HG02623 (cell line): ENCODE measurements at regions not wholly inside any gene's neighbourhood (a gene's known extent, or its start where the extent isn't known, plus 50 kb on each side); places are given as distances from the start of the nearest gene placed in this dataset.
A peak's percentile ranks its signal among the peaks of the same experiment; 100 is the strongest.
"Not testable (repeated sequence)": the region's sequence is repeated elsewhere in the genome, so short reads cannot be mapped to it uniquely, and the experiment has no call there.

Experiments
- ATAC-seq: cut with Tn5 transposase; IDR thresholded peaks from one replicate; pipeline ENCODE4 v1.9.1; 2021; ENCODE audit warnings: moderate library complexity; ENCODE audit not compliant: unreplicated experiment

DNA sequence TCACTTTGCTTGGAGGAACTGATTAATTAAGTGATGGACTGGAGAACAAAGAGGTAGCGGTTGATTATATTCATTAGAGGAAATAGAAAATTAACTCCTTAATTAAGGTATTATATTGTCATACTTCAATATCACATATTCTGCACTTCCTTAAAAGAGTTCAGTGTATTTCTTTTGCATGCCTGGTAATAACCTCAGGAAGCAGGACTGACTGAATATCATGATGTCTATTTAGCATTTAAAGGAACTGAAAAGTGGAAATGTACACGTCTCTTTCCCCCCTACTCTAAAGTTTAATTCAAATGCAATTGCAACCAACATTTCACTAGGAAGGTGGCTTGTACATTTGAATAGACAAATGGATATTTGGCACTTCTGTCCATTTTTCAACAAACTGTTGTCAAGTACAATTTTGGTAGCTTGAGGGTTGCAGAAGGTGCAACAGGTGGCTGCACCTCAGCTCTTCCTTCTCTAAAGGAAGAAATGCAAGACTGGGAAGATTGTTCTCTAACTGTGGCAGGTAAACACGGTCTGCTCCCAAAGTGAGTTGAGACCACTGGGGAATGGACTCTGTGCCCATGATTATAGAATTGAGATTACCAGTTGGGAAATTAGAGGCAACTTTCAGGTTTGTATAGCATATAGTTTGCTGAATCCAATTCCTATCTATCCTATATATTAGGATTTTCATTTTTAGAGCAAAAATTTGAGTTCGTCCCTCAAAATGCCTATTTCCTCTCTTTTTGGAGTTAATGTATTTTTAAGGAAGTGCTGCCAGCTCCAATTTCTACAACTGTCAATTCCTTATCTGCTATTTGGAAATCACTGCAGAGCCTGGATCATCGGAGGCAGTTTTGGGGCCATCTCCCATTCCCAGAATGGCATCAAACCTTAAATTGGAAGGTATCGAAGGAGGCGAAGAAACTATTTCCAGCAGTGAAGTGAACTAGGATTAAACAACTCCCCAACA is 98.9 kb upstream of the TAF11L2 start:
- no peak for ATAC-seq

DNA sequence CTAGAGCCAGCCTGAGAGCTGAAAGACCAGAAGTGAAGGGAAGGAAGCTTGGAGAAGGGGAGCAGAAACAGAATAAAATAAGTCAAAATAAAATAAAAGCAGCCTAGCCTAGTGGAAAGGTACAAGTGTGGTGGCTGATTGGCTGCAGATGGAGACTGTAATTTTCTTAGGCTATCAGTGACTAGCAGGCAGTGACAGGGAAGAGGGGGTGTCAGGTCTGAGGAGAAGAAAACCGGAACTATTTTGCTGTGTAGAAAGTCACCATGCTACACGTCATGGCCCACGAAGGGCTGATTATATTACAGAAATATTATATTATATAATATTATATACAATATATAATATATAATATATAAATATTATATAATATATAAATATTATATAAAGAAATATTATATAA is 98.1 kb upstream of the TAF11L2 start:
- no peak for ATAC-seq

GRCh38 chr5:17400724-17401469 is 97.1 kb upstream of the TAF11L2 start:
- no peak for ATAC-seq

DNA sequence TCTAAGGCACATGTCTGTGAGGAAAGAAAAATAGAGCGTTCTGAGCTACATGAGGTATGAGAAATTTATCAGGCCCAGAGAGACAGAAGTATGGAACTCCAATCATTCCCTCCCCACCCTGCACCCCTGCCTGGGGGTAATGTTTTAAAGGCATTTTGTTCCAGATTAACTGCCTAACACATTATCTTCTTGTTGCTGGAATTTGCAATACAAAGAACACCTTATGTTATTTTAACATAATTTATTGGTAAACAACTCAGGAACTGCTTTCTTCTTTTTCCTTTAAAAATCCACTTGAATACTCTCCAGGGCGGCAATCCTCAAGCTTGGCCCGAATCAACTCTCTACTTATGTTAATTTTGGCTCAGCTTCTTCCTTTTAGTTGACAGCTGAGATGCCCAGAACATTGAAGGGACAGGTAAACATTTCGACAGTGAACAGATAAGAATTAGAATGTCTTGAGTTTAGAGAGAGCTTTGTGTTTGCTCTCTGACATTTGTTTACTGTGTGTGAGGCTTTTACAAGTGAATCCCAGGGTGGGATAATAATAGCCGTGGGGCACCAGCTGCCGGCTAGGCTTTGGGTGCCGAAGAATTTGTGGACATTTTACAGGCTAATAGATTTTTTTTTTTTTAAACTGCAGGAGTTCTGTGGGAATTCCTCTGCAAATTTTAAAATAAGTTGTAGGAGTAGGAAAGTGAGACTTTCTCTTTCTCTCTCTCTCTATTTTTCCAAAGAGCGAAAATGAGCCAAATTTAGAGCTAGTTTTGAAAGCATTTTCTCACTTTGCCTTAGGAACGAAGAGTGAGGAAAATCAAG is 96.4 kb upstream of the TAF11L2 start:
- no peak for ATAC-seq

GRCh38 chr5:17402289-17403121 is 95.5 kb upstream of the TAF11L2 start:
- ATAC-seq, result no peak

DNA sequence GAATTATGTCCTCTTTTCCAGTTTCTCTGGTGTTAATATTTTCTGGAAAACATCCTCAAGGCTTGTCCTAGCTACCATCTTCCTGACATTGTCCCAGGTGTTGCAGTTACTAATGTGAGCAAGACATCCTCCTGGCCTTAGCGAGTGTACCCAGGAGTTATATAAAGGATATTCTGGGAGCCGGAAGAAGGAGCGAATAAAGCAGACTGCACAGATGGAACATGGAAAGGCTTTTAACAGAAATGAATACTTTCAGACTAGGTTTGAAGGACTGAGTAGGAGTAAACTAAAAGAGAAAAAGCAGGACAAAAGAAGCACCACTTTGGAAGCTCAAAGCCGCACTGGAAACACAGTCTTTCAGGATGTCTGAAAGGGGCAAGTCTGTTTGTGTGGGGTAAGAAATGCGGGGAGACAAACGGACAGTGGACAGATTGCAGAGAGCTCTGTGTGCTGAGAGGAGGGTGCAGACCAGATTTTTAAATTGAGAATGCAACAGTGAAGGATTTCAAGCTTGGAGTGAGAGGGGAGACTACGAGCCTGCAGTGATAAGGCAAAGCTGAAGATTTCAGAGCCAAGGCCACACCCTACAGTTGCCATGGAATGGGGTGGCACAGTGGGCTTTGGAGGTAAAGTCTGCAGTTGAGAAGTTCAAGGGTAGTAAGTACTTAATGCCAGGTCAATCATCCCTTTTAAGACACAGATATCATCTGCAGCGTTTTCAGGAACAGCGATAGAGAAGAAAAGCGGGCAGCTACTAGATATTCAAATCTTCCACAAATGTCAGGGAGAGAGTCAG is 94.1 kb upstream of the TAF11L2 start:
- no peak for ATAC-seq

- ATAC-seq, result no peak
Measured at GRCh38 chr5:17405976-17406375, 92.1 kb upstream of the TAF11L2 start.

- ATAC-seq, result no peak
Measured at GRCh38 chr5:17406423-17406838, 91.6 kb upstream of the TAF11L2 start.

- ATAC-seq, result no peak
Measured at GRCh38 chr5:17411436-17412402, 86.3 kb upstream of the TAF11L2 start.

GRCh38 chr5:17412760-17413671 is 85.0 kb upstream of the TAF11L2 start:
- ATAC-seq, result peak; percentile 63

- no peak for ATAC-seq
Measured at GRCh38 chr5:17413691-17414090, 84.3 kb upstream of the TAF11L2 start.

DNA sequence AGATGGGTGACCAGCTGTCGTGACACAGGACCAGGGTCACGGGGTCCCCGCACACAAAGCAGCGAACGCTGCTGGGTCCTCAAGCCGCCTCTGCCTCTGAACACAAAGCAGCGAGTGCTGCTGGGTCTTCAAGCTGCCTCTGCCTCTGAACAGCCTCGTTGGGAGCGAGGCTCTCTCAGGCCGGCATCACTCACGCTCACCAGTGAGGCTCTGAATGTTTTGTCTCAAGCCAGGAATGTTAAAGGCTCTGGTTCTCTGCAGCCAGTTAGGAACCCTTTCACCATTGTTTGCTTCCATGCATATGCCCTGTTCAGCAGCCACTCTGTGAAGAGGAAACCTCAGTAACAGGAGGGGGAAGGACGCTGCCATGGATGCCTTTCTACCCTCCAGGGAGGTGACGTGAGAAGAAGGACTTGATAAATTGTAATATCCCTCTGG is 82.7 kb upstream of the TAF11L2 start:
- no peak for ATAC-seq

DNA sequence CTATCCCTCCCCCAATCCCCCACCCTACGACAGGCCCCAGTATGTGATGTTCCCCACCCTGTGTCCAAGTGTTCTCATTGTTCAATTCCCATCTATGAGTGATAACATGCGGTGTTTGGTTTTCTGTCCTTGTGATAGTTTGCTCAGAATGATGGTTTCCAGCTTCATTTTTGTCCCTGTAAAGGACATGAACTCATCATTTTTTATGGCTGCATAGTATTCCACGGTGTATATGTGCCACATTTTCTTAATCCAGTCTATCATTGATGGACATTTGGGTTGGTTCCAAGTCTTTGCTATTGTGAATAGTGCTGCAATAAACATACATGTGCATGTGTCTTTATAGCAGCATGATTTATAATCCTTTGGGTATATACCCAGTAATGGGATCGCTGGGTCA is 81.7 kb upstream of the TAF11L2 start:
- not testable (repeated sequence) for ATAC-seq

DNA sequence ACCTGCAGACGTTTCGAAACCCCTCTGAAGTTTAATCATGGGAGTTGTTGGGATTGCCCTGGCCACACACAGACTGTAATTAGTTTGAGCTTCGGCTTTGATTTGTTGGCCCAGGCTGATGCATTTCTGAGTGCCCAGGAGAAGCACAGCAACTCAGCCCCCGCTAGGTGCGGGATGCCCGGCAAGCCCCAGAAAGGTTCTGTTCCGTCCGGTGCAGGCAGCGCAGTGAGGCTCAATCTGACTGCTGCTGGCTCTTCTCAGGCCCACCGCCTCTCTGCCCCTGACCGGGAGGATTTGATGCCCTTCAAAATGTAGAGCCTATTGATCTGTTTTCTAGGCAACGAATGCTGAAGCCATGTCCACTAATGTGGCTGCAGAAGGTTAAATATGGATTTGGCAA is 73.4 kb upstream of the TAF11L2 start:
- ATAC-seq, result no peak

DNA sequence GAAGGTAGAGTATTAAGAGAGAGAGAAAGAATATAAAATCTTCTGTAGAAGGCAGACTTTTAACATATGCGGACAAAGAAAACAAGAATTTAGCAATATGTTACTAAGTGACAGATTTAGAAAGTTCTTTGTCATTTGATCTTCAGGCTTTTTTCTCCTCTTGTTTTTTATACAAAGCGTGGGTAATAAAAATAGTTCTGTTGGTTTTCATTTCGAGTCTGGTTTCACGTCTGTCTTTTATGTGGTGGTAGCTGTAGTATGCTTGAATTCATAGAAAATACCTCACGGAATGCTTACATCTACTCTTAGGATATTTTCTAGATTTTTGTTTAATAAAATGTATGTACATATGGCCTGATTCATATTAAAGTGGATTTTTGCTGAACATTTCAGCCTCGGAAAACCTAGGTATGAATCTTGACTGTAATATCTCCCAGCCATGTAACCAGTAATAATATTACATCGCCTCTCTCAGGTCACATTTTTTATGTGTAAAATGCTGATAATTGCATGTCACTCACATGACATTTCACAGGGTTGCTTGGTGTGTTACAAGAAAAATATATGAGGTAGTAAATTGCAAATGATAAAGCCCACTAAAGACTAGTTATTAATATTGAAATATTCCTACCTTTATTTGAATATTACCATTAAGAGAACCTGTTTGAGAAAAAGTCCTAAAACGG is 72.5 kb upstream of the TAF11L2 start:
- ATAC-seq, result no peak

GRCh38 chr5:17426104-17426749 is 71.8 kb upstream of the TAF11L2 start:
- peak; percentile 79 for ATAC-seq
